ENCODE measurements at regions not wholly inside any gene's neighbourhood (a gene's known extent, or its start where the extent isn't known, plus 50 kb on each side); places are given as distances from the start of the nearest gene placed in this dataset.

DNA sequence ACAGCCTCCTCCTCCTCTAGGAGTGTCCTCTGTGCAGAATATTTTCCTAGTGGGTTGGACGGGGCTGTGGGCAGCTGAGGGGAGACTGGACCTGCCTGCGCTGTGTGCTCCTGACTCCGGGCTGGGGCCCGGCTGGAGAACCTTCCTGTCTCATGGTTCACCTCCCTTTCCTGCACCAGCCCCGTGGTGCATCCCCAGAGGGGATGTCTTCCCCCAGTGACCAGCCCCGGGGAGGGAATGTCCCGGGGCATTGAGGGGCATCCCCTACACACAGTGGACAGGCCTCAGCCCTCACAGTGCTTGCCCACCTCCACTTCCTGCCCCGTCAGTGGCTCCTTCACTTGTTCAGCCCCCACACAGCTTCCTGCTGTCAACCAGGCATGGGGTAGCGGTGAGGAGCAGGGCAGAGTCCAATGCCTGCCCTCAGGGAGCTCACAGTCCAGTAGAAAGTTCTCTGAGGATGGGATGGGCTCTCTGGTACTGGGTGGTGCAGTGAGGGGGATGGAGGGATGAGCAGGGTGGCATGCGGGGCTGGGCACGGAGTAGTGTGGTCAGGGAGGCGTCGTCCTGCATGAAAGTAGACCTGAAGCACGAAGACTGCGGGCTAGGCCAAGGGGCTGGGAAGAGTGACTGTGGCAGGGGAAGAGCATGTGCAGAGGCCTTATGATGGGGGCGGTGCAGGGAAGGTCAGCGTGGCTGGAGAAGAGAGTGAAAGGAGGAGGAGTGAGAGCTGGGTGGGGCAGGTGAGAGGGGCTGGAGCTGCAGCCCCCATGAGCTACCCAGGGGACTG, 52.1 kb upstream of the PITX1 start:
- no peak for TF ChIP-seq POLR2A (IDR thresholded peaks at IDR 0.05)
- TF ChIP-seq, protein P1, sequence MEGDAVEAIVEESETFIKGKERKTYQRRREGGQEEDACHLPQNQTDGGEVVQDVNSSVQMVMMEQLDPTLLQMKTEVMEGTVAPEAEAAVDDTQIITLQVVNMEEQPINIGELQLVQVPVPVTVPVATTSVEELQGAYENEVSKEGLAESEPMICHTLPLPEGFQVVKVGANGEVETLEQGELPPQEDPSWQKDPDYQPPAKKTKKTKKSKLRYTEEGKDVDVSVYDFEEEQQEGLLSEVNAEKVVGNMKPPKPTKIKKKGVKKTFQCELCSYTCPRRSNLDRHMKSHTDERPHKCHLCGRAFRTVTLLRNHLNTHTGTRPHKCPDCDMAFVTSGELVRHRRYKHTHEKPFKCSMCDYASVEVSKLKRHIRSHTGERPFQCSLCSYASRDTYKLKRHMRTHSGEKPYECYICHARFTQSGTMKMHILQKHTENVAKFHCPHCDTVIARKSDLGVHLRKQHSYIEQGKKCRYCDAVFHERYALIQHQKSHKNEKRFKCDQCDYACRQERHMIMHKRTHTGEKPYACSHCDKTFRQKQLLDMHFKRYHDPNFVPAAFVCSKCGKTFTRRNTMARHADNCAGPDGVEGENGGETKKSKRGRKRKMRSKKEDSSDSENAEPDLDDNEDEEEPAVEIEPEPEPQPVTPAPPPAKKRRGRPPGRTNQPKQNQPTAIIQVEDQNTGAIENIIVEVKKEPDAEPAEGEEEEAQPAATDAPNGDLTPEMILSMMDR (IDR thresholded peaks at IDR 0.05), result no peak
- no peak for TF ChIP-seq POLR2AphosphoS5 (IDR thresholded peaks at IDR 0.05)
